AG10803 (cell line): ENCODE measurements at regions not wholly inside any gene's neighbourhood (a gene's known extent, or its start where the extent isn't known, plus 50 kb on each side); places are given as distances from the start of the nearest gene placed in this dataset.

Experiments used
- DNase-seq: peaks from one replicate; pipeline ENCODE4 v3.0.0; 2010; ENCODE audit warnings: low read depth
- H3K4me3 ChIP-seq: 2 replicates; pipeline ENCODE4 v1.5.1; 2011; ENCODE audit warnings: mild to moderate bottlenecking, low read length, control low read depth
- CTCF ChIP-seq: conservative IDR thresholded peaks from 2 replicates; pipeline ENCODE4 v1.5.1; 2011; ENCODE audit warnings: mild to moderate bottlenecking, low read length, control low read depth, inconsistent platforms

GRCh38 chrX:43328358-43328946 is 327.6 kb upstream of the MAOA start:
- H3K4me3 ChIP-seq = no peak overlapping the region
- no peak for TF ChIP-seq CTCF
- DNase-seq = no peak

GRCh38 chrX:43333543-43333942 is 322.6 kb upstream of the MAOA start:
- no peak for DNase-seq

GRCh38 chrX:43345166-43345565 is 310.9 kb upstream of the MAOA start:
- TF ChIP-seq CTCF = no peak
- DNase-seq = no peak
- H3K4me3 ChIP-seq = no peak overlapping the region

More at GRCh38 chrX:43333543-43333942, 322.6 kb upstream of the MAOA start:
- H3K4me3 ChIP-seq = no peak overlapping the region
- no peak for TF ChIP-seq CTCF

GRCh38 chrX:43349363-43349762 is 306.7 kb upstream of the MAOA start:
- H3K4me3 ChIP-seq = no peak overlapping the region
- peak; percentile 25 for DNase-seq
- peak; percentile 60 for TF ChIP-seq CTCF

- no peak overlapping the region for H3K4me3 ChIP-seq
- TF ChIP-seq CTCF = no peak
- no peak for DNase-seq
Observed at GRCh38 chrX:43350935-43351334, 305.2 kb upstream of the MAOA start.

GRCh38 chrX:43357741-43358140 is 298.4 kb upstream of the MAOA start:
- H3K4me3 ChIP-seq = no peak overlapping the region
- DNase-seq = no peak
- TF ChIP-seq CTCF = no peak

GRCh38 chrX:43373032-43373431 is 283.1 kb upstream of the MAOA start:
- DNase-seq = no peak
- no peak overlapping the region for H3K4me3 ChIP-seq
- TF ChIP-seq CTCF = no peak
